Keratinocyte (primary cell): ENCODE measurements at regions not wholly inside any gene's neighbourhood (a gene's known extent, or its start where the extent isn't known, plus 50 kb on each side); places are given as distances from the start of the nearest gene placed in this dataset.

ENCODE experiments used
- DNase-seq: peaks from one replicate; pipeline ENCODE4 v3.0.0-alpha.2; 2011; ENCODE audit warnings: low read depth, missing footprints, low spot score
- FAIRE-seq: peaks from 2 replicates; lab custom pipeline; 2011; peaks lifted over from hg19 to GRCh38; lab: Jason Lieb, UNC
- H2AFZ ChIP-seq: 2 replicates; pipeline ENCODE4 v1.6.0; 2012; ENCODE audit warnings: low read length, control low read depth, inconsistent platforms; ENCODE audit not compliant: control insufficient read depth
- H3K27ac ChIP-seq: 2 replicates; pipeline ENCODE4 v1.5.1; 2011; ENCODE audit warnings: low read length; ENCODE audit not compliant: control insufficient read depth, insufficient read depth
- H3K27me3 ChIP-seq: 3 replicates; pipeline ENCODE4 v1.6.0; 2011; ENCODE audit warnings: low read length; ENCODE audit not compliant: control insufficient read depth, insufficient read depth; ENCODE audit errors: extremely low read depth
- H3K36me3 ChIP-seq, 2 experiments: 2 replicates in 1 of 2; 3 replicates in 1 of 2; pipeline ENCODE4 v1.5.1; 2011; ENCODE audit warnings: low read length in 2 of 2, mild to moderate bottlenecking in 1 of 2; ENCODE audit not compliant: control insufficient read depth in 2 of 2, insufficient read depth in 2 of 2; ENCODE audit errors: extremely low read depth in 1 of 2
- H3K4me1 ChIP-seq: 3 replicates; pipeline ENCODE4 v1.5.1; 2011; ENCODE audit warnings: low read length; ENCODE audit not compliant: control insufficient read depth, insufficient read depth; ENCODE audit errors: extremely low read depth
- H3K4me2 ChIP-seq: 3 replicates; pipeline ENCODE4 v1.6.0; 2011; ENCODE audit warnings: low read depth, low read length; ENCODE audit not compliant: control insufficient read depth, insufficient read depth; ENCODE audit errors: extremely low read depth
- H3K4me3 ChIP-seq, 3 experiments: fragments of 200-600 bp in 1 of 3; sonication (generic) in 1 of 3; 2 replicates in 2 of 3; 3 replicates in 1 of 3; pipeline ENCODE4 v1.5.1; 2011 to 2016; ENCODE audit warnings: low read length in 3 of 3, mild to moderate bottlenecking in 3 of 3, control low read depth in 2 of 3, inconsistent platforms in 1 of 3, low read depth in 1 of 3, mixed read lengths in 1 of 3, mixed run types in 1 of 3, moderate library complexity in 1 of 3; ENCODE audit not compliant: control insufficient read depth in 2 of 3, insufficient read depth in 2 of 3; ENCODE audit errors: extremely low read depth in 1 of 3
- H3K79me2 ChIP-seq: 2 replicates; pipeline ENCODE4 v1.6.0; 2012; ENCODE audit warnings: low read length; ENCODE audit not compliant: control insufficient read depth, insufficient read depth
- H3K9ac ChIP-seq: 3 replicates; pipeline ENCODE4 v1.6.0; 2011; ENCODE audit warnings: low read length; ENCODE audit not compliant: control insufficient read depth, insufficient read depth; ENCODE audit errors: extremely low read depth
- H3K9me1 ChIP-seq: 3 replicates; pipeline ENCODE4 v1.6.0; 2011; ENCODE audit warnings: low read length; ENCODE audit not compliant: control insufficient read depth, insufficient read depth; ENCODE audit errors: extremely low read depth
- H3K9me3 ChIP-seq: 2 replicates; pipeline ENCODE4 v1.5.1; 2012; ENCODE audit warnings: low read depth, low read length; ENCODE audit not compliant: control insufficient read depth
- H4K20me1 ChIP-seq: 3 replicates; pipeline ENCODE4 v1.6.0; 2011; ENCODE audit warnings: low read length; ENCODE audit not compliant: control insufficient read depth, insufficient read depth; ENCODE audit errors: extremely low read depth
- EZH2 ChIP-seq: IDR thresholded peaks from one replicate; pipeline ENCODE4 v1.6.1; 2012; ENCODE audit warnings: inconsistent platforms, mild to moderate bottlenecking, low read length, moderate library complexity
- dilution Hi-C: fragments of 300-500 bp; cut with MboI; formaldehyde crosslinking; loops from one replicate; pipeline ENCODE4 v1.7.0; 2020; ENCODE audit warnings: low sequenced_read_pairs; ENCODE audit not compliant: extremely low pct_ligation_motif_present
- TF ChIP-seq, protein P1 (sequence below), 3 experiments: IDR thresholded peaks in 1 of 3; conservative IDR thresholded peaks in 1 of 3; optimal IDR thresholded peaks in 1 of 3; 2 replicates in 2 of 3; 3 replicates in 1 of 3; pipeline versions ENCODE3 to v1.5.1; 2011; ENCODE audit warnings: low read length in 3 of 3, mild to moderate bottlenecking in 3 of 3, moderate library complexity in 2 of 3, control low read depth in 1 of 3, inconsistent platforms in 1 of 3; ENCODE audit not compliant: insufficient read depth in 2 of 3; ENCODE audit errors: extremely low read depth in 1 of 3

DNA sequence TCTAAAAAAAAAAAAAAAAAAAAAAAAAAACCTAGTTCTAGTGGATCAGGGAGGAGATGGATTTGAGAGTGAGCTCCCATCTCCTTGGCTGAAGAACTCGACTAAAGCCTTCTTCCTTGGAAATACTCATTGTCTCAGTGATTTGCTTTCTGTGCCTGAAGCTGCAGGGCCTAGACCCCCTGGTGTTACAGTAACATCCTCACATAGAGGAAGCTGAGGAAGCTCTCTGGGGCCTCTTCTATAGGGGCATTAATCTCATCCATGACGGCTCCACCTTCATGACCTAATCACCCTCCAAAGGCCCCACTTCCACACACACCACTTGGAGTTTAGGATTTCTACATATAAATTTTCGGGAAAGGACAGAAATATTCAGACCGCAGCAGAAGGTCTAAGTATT, 95.9 kb upstream of the ETS2 start:
- no peaks in the 10 kb centered on the region for H3K36me3 ChIP-seq
- no peaks in the 10 kb centered on the region for H3K79me2 ChIP-seq
- TF ChIP-seq, protein P1, sequence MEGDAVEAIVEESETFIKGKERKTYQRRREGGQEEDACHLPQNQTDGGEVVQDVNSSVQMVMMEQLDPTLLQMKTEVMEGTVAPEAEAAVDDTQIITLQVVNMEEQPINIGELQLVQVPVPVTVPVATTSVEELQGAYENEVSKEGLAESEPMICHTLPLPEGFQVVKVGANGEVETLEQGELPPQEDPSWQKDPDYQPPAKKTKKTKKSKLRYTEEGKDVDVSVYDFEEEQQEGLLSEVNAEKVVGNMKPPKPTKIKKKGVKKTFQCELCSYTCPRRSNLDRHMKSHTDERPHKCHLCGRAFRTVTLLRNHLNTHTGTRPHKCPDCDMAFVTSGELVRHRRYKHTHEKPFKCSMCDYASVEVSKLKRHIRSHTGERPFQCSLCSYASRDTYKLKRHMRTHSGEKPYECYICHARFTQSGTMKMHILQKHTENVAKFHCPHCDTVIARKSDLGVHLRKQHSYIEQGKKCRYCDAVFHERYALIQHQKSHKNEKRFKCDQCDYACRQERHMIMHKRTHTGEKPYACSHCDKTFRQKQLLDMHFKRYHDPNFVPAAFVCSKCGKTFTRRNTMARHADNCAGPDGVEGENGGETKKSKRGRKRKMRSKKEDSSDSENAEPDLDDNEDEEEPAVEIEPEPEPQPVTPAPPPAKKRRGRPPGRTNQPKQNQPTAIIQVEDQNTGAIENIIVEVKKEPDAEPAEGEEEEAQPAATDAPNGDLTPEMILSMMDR (optimal IDR thresholded peaks at IDR 0.05 in 1 of 3, IDR thresholded peaks at IDR 0.05 in 1 of 3, conservative IDR thresholded peaks at IDR 0.05 in 1 of 3; ENCODE audit: extremely low read depth in 1 of 3, insufficient read depth in 2 of 3, low read length in 3 of 3): no peak
- no peak for TF ChIP-seq EZH2
- peaks cover 6% of the 10 kb centered on the region for H3K27me3 ChIP-seq
- H4K20me1 ChIP-seq: no peaks in the 10 kb centered on the region
- FAIRE-seq (no peak), DNase-seq (no peak)
- no peak overlapping the region for H3K27ac ChIP-seq
- dilution Hi-C loops: no loop called here
- H3K4me3 ChIP-seq: no peak overlapping the region
- no peak overlapping the region for H3K4me2 ChIP-seq
- H3K9me3 ChIP-seq: no peaks in the 10 kb centered on the region
- H3K9me1 ChIP-seq: no peaks in the 10 kb centered on the region
- no peak overlapping the region for H2AFZ ChIP-seq
- H3K4me1 ChIP-seq: no peaks in the 10 kb centered on the region
- no peak overlapping the region for H3K9ac ChIP-seq

DNA sequence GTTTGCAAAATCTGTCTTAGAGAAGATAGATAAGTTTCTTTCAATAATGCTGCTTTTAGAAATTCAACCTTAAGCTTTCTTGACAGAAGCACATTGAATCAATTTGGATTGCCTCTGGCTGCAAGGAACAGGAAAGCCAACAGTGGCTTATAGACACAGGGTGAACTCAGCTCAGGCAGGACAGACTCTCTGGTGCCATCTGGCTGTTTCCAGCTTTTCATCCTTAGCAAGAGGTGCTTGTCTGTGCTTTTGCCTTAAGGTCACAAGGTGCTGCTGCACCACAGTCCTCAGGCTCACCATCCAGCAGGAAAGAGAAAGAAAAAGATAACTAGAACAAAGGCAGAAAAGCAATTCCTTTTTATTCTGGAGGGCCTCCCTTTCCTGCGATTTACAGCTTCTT, 93.7 kb upstream of the ETS2 start:
- dilution Hi-C loops: no loop called here
- Histone ChIP-seq H2AFZ (no peak overlapping the region), H3K4me3 (no peak overlapping the region), H3K4me2 (no peak overlapping the region), H3K4me1 (no peaks in the 10 kb centered on the region), H3K9ac (no peak overlapping the region), H3K9me1 (no peaks in the 10 kb centered on the region), H3K27me3 (no peaks in the 10 kb centered on the region), H3K9me3 (no peaks in the 10 kb centered on the region), H4K20me1 (no peaks in the 10 kb centered on the region), H3K36me3 (no peaks in the 10 kb centered on the region), H3K79me2 (no peaks in the 10 kb centered on the region), H3K27ac (no peak overlapping the region)
- FAIRE-seq: peak; percentile 81
- no peak for TF ChIP-seq EZH2
- TF ChIP-seq, protein P1 (optimal IDR thresholded peaks at IDR 0.05 in 1 of 3, IDR thresholded peaks at IDR 0.05 in 1 of 3, conservative IDR thresholded peaks at IDR 0.05 in 1 of 3; ENCODE audit: extremely low read depth in 1 of 3, insufficient read depth in 2 of 3, low read length in 3 of 3): peak; percentile 62 to 77 (median 77)
- DNase-seq: no peak
